ENCODE measurements at regions not wholly inside any gene's neighbourhood (a gene's known extent, or its start where the extent isn't known, plus 50 kb on each side); places are given as distances from the start of the nearest gene placed in this dataset.
"Not testable (repeated sequence)": the region's sequence is repeated elsewhere in the genome, so short reads cannot be mapped to it uniquely, and the experiment has no call there.

- DNase-seq (ENCODE audit: insufficient read length, low spot score) (no peak), FAIRE-seq (no peak)
These were observed 326.1 kb downstream of the MRPL39 start for GRCh38 chr21:25281134-25281533.

DNA sequence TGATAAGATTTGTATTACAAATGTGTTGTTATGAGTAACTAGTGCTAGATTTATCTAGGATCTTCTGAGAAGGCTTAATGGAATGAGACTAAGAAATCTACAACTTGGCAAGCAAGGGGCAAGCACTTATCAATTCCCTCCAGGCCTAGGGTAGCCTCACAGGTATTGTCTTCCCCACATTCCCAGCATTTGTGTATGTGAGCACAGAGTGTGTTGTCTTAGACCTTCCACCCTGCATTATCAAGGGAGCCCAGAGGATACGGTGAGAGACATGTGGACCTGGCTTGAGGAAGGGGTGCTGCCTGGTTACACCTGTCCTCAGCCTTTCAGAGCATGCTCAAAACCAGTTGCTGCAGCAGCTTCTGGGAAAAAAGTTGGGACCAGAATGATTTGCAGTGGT is 327.2 kb downstream of the MRPL39 start:
- peak; percentile 14 for FAIRE-seq
- no peak for DNase-seq (ENCODE audit: insufficient read length, low spot score)

DNA sequence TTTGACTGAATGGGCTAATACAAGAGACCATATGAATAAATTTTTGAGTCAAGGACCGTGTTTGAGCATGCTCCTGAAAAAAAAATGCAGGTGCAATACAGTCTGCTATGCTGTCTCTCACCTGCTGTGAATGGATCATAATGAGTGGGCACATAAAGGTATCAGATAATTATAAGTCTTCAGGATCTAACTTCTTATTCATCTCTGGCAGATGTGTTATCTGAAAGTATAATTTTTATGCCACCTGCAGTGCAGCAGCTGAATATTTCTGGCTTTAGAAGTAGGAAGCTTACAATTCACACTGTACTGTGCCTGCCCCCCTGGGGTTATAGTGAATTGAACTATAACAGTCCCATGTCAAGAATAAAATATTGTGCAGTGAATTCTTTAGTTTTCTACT is 333.3 kb downstream of the MRPL39 start:
- FAIRE-seq = no peak
- no peak for DNase-seq (ENCODE audit: insufficient read length, low spot score)

GRCh38 chr21:25254491-25255174 is 352.6 kb downstream of the MRPL39 start:
- FAIRE-seq (no peak), DNase-seq (ENCODE audit: insufficient read length, low spot score) (no peak)

DNA sequence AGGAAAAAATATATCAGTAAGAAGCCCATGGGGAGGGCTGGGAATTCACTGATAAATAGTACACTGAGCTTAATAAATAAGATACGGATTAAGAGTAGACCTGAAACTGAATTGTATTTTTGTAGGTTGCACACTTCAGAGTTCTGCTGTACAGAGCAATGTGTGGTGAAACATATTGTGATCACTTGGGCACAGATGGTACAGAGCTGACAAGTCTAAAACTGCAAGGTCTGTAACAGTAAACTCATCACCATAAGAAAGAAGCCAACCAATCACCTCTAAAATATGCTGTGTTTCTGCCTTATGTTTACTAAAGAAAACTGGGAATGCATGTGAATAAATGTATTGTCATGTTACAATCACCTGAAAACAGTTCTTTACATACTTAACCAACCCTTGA is 360.7 kb downstream of the MRPL39 start:
- FAIRE-seq = no peak
- no peak for DNase-seq (ENCODE audit: insufficient read length, low spot score)

DNA sequence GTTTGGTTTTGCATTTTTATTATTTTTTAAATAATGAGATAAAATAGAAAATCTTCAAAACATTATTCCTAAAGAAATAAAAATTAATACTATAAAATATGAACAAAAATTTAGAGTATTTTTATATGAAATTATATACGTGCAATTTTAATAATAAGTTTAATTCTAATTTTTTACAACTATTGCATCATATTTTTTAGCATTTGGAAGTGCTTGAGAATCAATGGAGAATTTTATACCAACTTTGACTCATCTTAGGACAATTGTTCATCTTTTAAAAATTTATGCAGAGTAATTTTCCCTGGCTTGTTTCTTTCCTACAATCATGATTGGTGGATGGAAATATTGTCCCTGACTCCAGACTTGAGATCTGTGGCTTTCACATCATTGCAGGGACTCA is 362.5 kb downstream of the MRPL39 start:
- no peak for FAIRE-seq
- DNase-seq (ENCODE audit: insufficient read length, low spot score) = no peak

DNA sequence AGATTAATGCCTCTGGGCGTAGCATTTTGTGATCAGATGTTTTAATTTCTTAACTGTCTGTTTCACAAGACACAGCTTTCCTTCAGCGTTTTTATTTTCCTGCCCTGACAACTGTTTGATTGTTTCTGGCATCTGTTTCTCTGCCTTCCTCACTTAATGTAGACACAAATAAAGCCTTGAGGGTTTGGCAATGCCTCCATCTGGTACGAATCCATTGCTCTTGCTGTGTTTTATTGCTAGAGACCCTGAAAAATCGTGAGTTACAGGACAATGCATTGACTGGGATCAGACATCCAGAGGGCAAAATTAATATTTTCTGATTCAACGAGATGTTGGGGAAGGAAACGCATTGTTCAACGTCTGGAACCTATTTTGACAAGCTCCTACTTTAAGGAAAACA is 363.5 kb downstream of the MRPL39 start:
- FAIRE-seq (no peak), DNase-seq (ENCODE audit: insufficient read length, low spot score) (no peak)

- no peak for FAIRE-seq
These were observed 366.3 kb downstream of the MRPL39 start for GRCh38 chr21:25240974-25241373.

GRCh38 chr21:25234857-25235801 is 372.2 kb downstream of the MRPL39 start:
- FAIRE-seq = peak; percentile 78

More at GRCh38 chr21:25240974-25241373, 366.3 kb downstream of the MRPL39 start:
- DNase-seq (ENCODE audit: insufficient read length, low spot score) = no peak

GRCh38 chr21:25220954-25221353 is 386.3 kb downstream of the MRPL39 start:
- DNase-seq (ENCODE audit: insufficient read length, low spot score) (no peak), FAIRE-seq (no peak)

More at GRCh38 chr21:25234857-25235801, 372.2 kb downstream of the MRPL39 start:
- DNase-seq (ENCODE audit: insufficient read length, low spot score) = no peak

- DNase-seq (ENCODE audit: insufficient read length, low spot score) (no peak), FAIRE-seq (peak; percentile 8)
These were observed 387.1 kb downstream of the MRPL39 start for GRCh38 chr21:25220169-25220568.

GRCh38 chr21:25215698-25216384 is 391.4 kb downstream of the MRPL39 start:
- FAIRE-seq (peak; percentile 86), DNase-seq (ENCODE audit: insufficient read length, low spot score) (no peak)

- DNase-seq (ENCODE audit: insufficient read length, low spot score) = no peak
- no peak for FAIRE-seq
These were observed 392.6 kb downstream of the MRPL39 start for GRCh38 chr21:25214676-25215075.

- FAIRE-seq = no peak
- no peak for DNase-seq (ENCODE audit: insufficient read length, low spot score)
These were observed 407.3 kb downstream of the MRPL39 start for GRCh38 chr21:25199944-25200343.

- DNase-seq (ENCODE audit: insufficient read length, low spot score) (no peak), FAIRE-seq (peak; percentile 77)
These were observed 416.1 kb downstream of the MRPL39 start for GRCh38 chr21:25191141-25191540.

GRCh38 chr21:25189497-25189896 is 417.8 kb downstream of the MRPL39 start:
- FAIRE-seq (no peak), DNase-seq (ENCODE audit: insufficient read length, low spot score) (no peak)

- DNase-seq (ENCODE audit: insufficient read length, low spot score) = no peak
- peak; percentile 80 for FAIRE-seq
These were observed 418.6 kb downstream of the MRPL39 start for GRCh38 chr21:25188677-25189079.

DNA sequence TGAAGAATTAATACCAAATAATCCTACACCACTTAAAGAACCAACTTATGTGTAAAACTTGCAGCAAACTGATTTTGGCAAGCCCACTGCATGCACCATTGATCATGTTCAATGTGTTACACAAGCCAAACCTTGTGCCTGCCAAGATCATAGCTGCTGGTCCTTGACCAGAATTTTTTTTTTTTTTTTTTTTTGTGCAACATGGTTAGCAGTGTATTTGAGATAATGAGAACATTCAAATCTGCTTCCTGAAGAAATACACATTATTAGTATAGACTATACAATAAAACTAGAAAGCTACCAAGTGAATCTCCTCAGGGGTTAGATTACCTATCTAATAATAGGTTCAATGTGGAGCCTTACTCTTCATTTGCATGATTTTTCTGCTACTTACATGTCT is 421.0 kb downstream of the MRPL39 start:
- FAIRE-seq (peak; percentile 65), DNase-seq (ENCODE audit: insufficient read length, low spot score) (no peak)

DNA sequence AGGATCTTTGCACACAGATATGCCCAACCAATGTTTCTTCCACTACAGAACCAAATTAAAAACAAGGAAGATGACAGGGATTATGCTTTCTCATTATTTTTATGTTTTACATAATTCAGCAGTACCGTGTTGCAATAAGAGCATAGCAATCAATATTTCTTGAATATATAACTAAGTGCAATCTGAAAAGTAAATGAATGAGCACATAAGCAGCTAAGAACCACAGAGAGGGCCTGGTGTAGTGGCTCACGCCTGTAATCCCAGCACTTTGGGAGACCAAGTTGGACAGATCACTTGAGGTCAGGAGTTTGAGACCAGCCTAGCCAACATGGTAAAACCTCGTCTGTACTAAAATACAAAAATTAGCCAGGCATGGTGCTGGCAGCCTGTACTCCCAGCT is 423.7 kb downstream of the MRPL39 start:
- peak; percentile 72 for FAIRE-seq
- DNase-seq (ENCODE audit: insufficient read length, low spot score) = no peak

- not testable (repeated sequence) for DNase-seq (ENCODE audit: insufficient read length, low spot score)
- FAIRE-seq = peak; percentile 80
These were observed 425.6 kb downstream of the MRPL39 start for GRCh38 chr21:25181690-25182089.

DNA sequence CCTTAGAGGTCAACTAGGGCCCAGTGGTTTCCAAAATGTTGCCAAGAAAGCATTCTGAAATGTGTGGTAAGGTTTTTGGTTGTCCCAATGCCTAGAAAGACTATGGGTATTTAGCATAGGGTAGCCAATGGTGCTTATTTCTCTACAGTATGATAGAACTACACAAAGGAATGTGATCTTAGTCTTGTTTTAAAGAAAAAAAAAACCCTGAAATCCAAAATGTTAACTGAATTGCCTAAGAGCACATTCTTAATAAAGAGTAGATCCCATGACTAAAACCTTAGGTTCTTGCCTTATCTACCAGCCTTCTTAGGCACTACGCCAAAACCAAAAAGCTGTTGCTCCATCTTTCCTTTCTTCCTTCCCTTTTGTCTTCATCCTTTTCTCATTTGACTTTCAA is 428.2 kb downstream of the MRPL39 start:
- DNase-seq (ENCODE audit: insufficient read length, low spot score) (no peak), FAIRE-seq (peak; percentile 40)

Data from GM19239 (cell line).